NCI-H82 treated with DMSO at 0.1 percent for 48 hours (cell line): ENCODE measurements at regions not wholly inside any gene's neighbourhood (a gene's known extent, or its start where the extent isn't known, plus 50 kb on each side); places are given as distances from the start of the nearest gene placed in this dataset.

Source experiments
- DNase-seq: peaks from one replicate; lab custom pipeline; 2025; ENCODE audit not compliant: unreplicated experiment; lab: John Stamatoyannopoulos, UW

DNA sequence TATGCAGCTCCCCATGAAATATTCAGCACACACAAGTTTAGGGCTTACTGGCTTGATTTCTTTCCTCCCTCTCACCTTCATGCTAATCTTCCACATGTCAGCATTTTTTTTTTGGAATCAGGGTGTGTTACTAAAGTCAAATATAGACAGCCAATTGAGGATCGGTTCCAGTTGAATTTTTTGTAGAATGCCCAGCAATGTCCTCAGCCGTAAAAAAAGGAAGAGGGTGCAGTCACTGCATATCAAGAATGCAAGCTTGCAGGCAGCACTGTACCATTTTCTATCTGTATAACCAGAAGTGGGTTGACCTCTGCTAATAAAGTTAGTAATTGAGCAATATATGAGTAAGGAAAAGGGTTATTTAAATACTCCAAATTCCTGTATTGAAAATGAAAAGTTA is 51.4 kb upstream of the CHMP2B start:
- no peak for DNase-seq

DNA sequence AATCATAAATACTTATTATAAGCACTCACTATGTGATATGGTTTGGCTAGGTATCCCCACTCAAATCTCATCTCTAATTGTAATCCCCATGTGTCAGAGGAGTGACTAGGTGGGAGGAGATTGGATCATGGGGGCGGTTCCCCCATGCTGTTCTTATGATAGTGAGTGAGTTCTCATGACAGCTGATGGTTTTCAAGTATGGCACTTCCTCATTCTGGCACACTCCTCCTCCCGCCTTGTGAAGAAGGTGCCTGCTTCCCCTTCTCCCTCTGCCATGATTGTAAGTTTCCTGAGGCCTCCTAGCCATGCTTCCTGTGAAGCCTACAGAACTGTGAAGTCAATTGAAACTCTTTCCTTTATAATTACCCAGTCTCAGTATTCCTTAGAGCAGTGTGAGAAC is 53.3 kb upstream of the CHMP2B start:
- no peak for DNase-seq

DNA sequence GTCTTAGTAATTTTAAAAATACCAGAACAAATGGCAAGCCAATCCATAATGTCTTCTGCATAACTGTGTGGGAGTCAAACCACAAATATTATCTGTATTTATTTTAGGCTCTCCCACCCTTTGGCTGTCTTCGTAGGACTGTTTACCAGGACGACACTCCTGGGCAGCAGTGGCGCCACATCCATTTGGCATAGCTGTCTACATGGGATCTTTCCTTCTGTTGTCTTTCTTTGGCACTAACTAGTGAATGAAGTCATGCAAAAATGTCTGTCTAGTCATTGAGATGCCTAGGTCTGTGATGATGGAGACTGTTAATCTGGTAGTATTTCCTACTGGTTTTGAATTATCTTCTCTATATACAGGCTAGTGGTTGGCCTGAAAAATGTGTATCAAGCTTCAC is 54.0 kb upstream of the CHMP2B start:
- DNase-seq = no peak

DNA sequence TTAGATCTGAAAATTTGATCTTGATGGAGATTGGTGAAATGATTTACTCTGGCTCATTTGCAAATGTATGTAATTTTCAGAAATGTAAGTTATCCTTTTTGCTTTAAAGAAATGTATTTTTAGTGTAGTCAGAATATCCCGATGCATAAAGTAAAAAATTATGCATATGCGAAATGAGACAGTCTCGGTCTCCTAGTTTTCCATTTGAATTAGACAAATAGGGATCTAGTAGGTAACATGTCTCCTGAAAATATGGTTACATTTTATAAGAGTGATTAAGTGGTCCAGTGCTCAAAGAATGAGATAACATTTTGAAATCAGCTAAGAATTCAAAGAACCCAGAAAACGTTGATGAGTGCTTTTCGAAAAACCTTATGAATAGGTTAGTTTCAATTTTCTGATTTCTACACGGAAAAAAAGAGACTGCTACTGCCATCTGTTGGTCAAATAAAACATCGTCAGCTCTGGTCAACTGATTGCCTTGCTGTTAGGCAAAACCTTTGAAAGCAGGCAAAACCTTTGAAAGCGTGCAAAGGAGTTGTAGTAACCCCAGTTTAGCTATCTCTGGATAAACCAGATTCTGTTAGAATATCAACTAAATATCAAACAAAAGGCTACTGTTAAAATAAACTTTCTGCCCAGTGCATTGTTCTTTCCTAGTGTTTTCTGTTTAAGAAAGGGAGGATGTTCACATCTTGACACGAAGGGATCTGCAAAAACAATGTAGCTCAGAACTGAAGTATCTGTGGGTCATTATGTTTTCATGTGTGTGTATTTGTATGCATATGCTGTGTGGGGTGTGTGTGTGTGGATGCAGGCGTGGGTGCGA is 59.3 kb upstream of the CHMP2B start:
- DNase-seq = no peak

DNA sequence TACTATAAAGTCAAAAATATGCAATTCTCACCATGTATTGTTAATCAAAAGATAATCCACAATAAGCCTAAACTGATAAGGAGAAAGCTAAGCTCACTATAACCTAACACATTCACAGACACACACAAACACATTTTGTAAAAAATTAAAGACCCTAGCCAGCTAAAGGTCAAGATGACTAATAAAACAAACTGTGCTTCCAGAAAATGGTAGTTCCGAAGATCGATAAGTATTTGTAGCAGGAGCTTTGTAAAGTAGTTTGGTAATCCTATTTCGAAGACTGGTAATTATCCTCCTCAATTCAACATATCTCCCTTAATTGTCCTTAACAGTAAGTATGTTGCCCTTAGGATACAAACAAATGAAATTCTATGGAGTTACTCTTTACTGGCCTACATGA is 62.9 kb upstream of the CHMP2B start:
- no peak for DNase-seq

DNA sequence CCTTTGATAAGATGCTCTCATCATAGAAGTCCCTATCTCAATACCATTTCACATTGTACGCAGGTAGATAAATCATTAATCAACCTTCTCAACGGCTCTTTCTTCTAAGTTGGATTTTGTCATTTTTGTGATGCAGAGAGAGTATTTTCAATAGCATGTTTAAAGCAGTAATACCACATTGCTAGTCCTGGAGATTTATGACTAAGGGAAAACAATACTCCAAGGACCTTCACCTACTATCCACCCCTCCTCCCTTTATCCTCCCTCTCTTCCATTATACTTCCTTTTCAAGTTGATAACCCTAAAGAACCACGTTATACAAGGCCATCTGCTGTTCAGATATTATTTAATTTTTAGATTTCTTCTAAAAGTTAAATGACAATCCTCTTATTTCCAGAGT is 65.3 kb upstream of the CHMP2B start:
- no peak for DNase-seq

DNA sequence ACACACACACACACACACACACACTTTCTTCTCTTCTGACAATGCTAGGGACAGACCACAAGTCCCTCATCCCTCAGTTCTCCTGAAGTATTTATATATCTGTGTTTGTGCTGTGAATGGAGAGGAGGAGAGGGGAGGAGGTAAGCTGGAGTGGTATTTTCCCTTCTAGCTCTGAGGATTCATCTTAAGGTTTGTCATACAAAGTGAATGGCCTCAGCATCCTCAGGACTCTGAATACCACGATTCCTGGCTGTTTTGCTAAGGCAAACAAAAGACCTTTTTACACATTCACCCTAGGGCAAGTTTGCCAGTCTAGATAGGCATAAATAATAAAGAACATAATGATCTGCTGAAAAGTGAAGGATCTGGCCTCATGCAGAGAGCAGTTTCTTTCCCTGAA is 65.7 kb upstream of the CHMP2B start:
- no peak for DNase-seq

DNA sequence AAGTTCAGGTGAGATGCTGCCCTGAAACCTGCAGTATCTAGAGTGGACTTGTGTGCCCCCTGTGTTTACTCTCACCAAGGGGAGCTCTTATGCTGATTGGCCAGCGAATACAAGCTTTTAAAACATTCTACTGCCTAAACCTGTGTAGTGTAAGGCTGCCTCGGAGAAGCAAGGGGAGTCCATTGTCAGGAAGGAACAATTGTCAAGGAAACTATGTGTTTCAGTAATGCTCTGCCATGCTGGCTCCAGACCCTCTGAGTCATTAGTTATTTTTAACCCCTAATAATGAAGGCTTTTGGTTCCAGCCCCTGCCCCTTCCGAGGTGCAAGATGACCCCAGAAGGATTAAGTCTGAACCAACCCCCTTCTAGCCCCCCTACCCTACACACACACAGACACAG is 66.1 kb upstream of the CHMP2B start:
- no peak for DNase-seq

DNA sequence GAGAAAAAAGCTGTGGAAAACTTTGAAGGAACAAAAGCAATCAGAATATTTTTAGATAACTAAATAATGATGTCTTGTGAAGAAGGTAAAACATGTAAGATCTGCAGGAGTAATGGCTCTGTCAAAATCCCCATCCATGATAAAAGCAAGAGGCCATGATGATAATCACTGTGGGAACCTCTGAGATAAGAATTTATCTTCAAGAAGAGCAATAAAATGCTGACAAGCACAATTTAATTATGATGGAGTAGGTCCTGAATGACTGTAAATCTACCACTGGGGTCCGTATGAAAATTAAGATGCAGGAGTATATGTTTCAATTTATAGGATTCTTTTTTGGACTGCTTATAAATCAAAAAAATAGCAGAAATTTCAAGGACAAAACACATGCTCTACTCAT is 68.3 kb upstream of the CHMP2B start:
- no peak for DNase-seq

DNA sequence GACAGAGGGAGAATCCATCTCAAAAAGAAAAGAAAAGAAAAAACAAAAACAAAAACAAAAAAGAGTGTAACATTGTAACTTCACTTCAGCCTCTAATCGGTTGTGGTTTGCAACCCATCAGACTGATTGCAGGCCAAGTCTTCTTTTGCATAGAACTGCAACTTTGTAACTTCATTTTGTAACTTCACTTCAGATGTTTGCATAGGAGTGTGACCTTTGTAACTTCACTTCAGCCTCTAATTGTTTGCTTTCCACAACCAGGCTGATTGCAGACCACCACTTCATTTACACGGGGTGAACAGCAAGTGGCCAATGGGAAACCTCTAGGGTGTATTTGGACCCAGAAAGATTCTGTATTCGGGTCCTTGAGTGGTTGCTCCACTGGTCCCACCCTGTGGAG is 79.1 kb upstream of the CHMP2B start:
- no peak for DNase-seq

DNA sequence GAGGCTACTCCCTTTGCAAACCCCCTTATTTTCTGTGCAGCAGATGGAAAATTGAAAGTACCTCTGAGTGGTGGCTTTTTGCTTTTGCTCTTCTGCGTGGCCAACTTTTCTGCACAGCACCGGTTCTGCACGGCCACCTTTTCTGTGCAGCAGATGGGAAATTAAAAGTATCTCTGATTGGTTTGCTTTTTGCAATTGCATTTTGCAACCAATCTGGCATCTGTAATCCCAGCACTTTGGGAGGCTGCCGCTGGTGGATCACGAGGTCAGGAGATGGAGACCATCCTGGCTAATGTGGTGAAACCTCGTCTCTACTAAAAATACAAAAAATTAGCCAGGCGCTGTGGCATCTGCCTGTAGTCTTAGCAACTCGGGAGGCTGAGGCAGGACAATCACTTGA is 79.5 kb upstream of the CHMP2B start:
- no peak for DNase-seq

DNA sequence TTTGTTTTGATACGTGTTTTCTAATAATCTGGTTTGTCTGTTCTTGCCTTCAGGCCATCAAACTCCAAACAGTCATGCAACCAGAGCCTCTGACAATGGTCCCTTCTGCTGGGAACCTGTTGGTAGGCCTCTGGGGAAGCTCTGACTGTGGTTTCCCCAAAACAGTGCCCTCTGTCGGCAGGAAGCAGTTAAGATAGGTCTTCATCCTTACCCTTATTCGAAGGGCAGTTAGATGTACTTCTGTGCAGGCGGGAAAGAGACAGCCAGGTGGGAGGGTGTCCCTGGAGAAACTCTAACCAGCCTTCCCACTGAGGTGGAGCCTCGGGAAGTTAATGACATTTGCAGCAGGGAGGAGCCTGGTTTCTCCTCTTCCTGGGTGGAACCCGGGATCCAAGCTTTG is 81.6 kb upstream of the CHMP2B start:
- no peak for DNase-seq

DNA sequence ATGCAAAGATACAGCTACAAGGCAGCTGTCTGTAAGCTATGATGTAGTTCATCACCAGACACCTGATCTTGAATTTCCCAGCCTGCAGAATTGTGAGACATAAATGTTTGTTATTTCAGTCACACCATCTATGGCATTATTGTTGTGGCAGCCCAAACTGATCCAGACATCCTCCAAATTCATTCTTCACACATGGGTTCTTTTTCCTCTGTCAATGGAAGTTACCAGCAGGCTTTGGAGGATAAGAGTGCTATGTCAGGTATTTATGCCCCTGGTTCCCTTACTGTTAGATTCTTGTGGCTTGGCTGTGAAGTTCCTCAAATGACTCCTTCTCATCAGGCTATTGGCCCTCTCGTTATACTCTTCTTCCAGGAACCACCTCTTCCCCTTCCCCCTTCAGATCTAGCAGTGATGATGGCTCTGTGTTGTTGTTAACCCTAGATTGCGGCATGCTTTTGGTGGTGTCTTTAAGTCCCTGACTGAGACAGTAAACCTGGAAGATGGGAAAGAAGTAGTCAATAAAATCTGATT is 91.0 kb upstream of the CHMP2B start:
- no peak for DNase-seq

DNA sequence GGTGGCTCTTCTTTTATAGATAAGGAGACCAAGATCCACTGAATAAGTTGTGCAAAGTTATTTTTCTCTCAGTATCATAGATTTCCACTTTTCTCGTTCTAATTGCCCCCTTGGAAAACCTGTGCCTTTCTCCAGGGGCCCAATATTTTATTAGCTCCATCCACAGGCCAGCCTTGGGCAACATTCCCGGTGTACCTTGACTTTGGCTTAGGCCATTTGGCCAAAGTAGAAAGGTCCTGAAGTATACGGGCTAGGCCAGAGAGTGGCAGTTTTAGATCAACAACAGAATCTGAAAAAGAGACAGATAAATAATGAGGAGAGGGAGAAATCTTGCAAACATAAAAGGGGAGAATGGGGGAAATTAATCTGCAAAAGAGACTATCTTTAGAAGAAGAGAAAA is 91.7 kb upstream of the CHMP2B start:
- DNase-seq = no peak

DNA sequence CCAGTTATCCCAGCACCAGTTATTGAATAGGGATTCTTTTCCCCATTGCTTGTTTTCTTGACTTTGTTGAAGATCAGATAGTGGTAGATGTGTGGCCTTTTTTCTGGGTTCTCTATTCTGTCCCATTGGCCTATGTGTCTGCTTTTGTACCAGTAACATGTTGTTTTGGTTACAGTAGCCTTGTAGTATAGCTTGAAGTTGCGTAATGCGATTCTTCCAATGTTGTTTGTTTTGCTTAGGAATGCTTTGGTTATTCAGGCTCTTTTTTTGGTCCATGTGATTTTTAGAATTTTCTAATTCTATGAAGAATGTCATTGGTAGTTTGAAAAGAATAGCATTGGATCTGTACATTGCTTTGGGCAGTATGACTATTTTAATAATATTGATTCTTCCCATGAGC is 94.3 kb upstream of the CHMP2B start:
- no peak for DNase-seq

DNA sequence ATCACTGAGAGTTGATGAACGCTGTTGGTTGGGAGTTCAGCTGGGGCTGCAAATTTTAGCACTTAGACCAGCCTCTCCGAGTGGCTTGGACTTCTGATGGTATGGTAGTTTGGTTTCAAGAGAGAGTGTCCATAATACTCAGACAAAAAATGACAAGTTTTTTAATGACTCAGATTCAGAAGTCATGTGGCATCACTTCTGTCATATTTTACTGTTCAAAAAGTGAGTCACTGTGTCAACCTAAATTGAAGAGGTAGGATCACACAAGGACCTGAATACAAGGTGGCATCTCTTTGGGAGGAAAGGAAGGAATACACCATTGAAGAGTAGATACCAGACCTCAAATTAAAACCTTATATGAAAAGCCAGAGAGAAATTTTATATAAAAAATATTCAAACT is 99.1 kb upstream of the CHMP2B start:
- DNase-seq = no peak

DNA sequence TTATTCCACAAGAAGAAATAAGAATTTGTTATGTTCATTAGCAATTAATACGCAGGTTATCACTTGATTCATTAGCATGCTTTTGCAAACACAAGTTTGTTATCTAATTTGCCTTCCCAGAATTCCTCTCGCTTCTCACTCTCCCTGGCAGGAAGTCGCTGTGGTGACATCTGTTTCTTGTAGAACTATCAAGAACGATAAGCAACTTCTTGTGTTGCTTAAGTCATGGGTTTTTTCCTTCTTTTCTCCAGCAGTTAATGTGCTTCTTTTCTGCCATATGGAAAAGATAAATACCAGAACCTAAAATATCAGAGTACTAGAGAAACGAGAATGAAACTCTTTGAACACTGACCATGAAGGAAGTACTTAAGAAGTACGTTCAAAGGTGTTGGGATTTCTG is 99.8 kb upstream of the CHMP2B start:
- no peak for DNase-seq

DNA sequence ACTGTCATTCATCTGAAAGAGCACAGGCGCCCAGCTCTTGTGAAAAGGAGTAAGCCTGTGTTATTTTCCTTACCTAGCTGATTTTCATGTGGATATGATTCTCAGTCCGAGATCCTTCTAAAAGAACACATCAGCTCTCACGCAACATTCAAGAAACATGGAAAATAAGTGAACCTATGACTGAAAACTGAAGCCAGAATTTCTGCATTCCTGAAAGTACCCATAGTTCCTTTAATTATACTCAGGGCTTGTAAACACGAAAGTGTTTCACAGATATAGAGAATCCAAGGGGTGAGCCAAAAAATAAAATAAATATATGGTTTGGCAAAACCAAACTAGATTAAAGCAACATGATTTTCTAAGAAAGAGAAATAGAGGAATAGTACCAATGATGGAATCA is 100.8 kb upstream of the CHMP2B start:
- DNase-seq = no peak

DNA sequence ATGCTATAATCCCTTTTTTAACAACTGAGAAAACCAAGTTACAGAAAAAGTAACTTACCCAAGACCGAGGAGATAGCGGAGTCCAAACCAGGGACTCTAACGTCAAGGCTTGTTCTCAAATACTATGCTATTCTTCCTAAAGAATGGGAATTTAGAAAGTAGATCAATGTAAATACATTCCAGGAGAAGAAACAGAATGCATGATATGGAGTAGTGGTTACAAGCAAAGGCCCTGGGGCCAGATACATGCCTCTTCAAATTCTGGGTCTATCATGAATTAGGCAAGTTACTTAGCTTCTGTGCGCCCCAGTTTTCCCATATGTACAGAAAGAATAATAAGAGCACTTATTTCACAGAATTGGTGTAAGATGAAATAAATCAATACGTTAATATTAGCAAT is 102.0 kb upstream of the CHMP2B start:
- no peak for DNase-seq

DNA sequence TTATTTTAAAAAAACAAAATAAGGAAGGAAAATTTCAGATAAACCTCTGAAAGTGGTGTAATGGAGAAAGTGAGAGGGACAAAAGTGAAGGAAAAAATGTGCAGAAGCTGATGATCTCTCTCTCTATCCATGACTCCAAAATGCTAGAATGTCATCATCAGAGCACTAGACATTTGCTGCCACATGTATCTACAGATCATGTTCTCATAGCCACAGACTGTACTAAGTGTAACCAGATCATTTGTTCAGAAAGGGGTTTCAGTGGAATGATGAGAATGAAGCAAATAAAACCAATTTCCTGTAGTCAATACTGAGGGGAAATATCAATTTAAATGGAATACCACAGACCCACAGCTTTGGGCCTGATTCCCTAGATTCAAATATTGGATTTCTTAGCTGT is 104.3 kb upstream of the CHMP2B start:
- no peak for DNase-seq

DNA sequence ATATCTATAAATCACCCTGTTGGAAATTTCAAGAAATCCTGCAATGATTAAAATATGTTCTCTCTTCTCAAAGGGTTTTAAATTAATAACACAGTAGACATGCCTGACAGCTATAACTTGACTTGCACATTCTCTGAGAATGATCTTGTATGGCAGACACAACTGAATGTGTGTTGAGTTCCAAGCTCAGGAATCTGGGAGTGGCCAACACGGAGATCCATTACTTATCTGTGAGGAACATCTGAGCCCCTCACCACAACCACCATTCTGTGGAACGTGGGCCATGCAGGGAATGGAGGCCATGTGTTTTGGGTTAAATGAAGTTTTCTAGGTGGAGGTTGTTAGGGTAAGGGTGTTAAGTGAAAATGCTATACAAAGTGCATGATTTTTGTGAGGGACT is 105.3 kb upstream of the CHMP2B start:
- no peak for DNase-seq

DNA sequence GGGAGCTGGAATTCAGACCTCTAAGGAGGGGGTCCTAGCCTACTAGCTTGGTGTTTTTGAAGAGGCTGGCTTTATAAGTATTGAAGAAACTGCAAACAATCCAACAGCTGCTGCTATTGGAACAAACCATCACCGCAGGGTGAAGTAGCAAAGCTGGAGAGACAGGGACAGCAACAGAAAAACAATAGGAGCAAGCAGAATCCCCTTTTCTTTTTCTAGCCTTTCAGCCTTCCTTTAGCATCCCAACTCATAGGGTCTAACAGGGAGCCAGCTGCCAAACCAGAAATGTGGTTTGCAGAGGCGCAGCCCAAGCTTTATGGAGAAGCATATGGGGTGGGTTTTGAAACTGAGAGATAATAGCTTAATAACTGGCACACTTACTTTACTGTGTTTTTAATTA is 106.2 kb upstream of the CHMP2B start:
- DNase-seq = no peak

DNA sequence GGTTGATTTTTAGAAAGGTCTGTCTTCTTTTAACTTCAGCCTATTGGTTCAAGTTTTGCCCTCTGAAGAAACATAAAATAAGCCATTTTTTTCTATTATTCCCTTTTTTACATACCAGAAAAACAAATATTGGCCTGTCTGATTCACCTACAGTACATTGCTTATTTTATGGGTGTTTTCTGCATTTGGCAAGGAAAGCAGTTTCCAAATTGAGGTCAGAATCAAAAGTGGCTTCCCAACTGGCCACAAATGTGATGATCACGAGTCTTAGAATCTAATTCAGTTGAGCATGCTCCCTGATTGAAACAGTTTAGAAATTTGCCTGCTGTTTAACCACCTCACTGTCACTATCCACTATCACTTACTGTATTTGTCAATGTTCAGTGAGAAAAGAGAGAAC is 106.9 kb upstream of the CHMP2B start:
- no peak for DNase-seq
